Endodermal cell (in vitro differentiated cells): ENCODE measurements at regions not wholly inside any gene's neighbourhood (a gene's known extent, or its start where the extent isn't known, plus 50 kb on each side); places are given as distances from the start of the nearest gene placed in this dataset.

Source experiments
- DNase-seq: peaks from one replicate; pipeline ENCODE4 v3.0.0-alpha.2; 2017
- H3K27ac ChIP-seq: 2 replicates; pipeline ENCODE4 v1.5.1; 2013; ENCODE audit warnings: mild to moderate bottlenecking, low read depth, low read length, moderate library complexity
- H3K27me3 ChIP-seq: 2 replicates; pipeline ENCODE4 v1.6.1; 2013; ENCODE audit warnings: mild to moderate bottlenecking, low read length, moderate library complexity; ENCODE audit not compliant: insufficient read depth, control insufficient read depth, poor library complexity, severe bottlenecking
- H3K36me3 ChIP-seq: 2 replicates; pipeline ENCODE4 v1.7.0; 2013; ENCODE audit warnings: mild to moderate bottlenecking, low read length, moderate library complexity; ENCODE audit not compliant: control insufficient read depth, insufficient read depth
- H3K4me1 ChIP-seq: one replicate; pipeline ENCODE4 v1.7.0; 2013; ENCODE audit warnings: low read length; ENCODE audit not compliant: control insufficient read depth, insufficient read depth
- H3K4me3 ChIP-seq: 2 replicates; pipeline ENCODE4 v1.5.1; 2013; ENCODE audit warnings: mild to moderate bottlenecking, low read length, moderate library complexity
- H3K9ac ChIP-seq: 2 replicates; pipeline ENCODE4 v1.6.1; 2013; ENCODE audit warnings: mild to moderate bottlenecking, low read length, moderate library complexity; ENCODE audit not compliant: poor library complexity, severe bottlenecking; ENCODE audit errors: extremely low read depth
- H3K9me3 ChIP-seq: 2 replicates; pipeline ENCODE4 v1.6.1; 2013; ENCODE audit warnings: mild to moderate bottlenecking, low read length, moderate library complexity; ENCODE audit not compliant: control insufficient read depth
- H3K27ac Mint-ChIP-seq: 2 replicates; pipeline ENCODE4 v1.8.0; 2020; ENCODE audit warnings: mixed read lengths
- H3K27me3 Mint-ChIP-seq: 2 replicates; pipeline ENCODE4 v1.8.0; 2021; ENCODE audit warnings: mild to moderate bottlenecking, mixed read lengths; ENCODE audit not compliant: insufficient read depth
- H3K36me3 Mint-ChIP-seq: 2 replicates; pipeline ENCODE4 v1.8.0; 2020; ENCODE audit warnings: low read depth, mixed read lengths
- H3K4me1 Mint-ChIP-seq: 2 replicates; pipeline ENCODE4 v1.8.0; 2020; ENCODE audit warnings: mixed read lengths
- H3K4me3 Mint-ChIP-seq: 2 replicates; pipeline ENCODE4 v1.8.0; 2020; ENCODE audit warnings: mild to moderate bottlenecking, moderate library complexity, mixed read lengths
- H3K9me3 Mint-ChIP-seq: 2 replicates; pipeline ENCODE4 v1.8.0; 2020; ENCODE audit warnings: mild to moderate bottlenecking, mixed read lengths
- WGBS, 2 experiments: methylation state at CpG; one replicate each; pipeline versions ENCODE4 v1.1.5 to v1.1.7; 2013; ENCODE audit warnings: missing lambda C conversion rate in 2 of 2, mixed read lengths in 1 of 2; ENCODE audit not compliant: insufficient coverage in 1 of 2, insufficient read length in 1 of 2; 5-methylcytosine and 5-hydroxymethylcytosine counted together
- TF ChIP-seq, protein P1 (sequence below): fragments of 200-600 bp; sonication (generic); conservative IDR thresholded peaks from 2 replicates; pipeline ENCODE4 v1.5.0; 2021; ENCODE audit warnings: antibody characterized with exemption, mild to moderate bottlenecking

- no peak for DNase-seq
- H3K27ac ChIP-seq: no peak overlapping the region
- Mint-ChIP-seq H3K4me1 (peaks cover 14% of the 10 kb centered on the region), H3K27me3 (no peaks in the 10 kb centered on the region), H3K36me3 (no peaks in the 10 kb centered on the region), H3K4me3 (no peak overlapping the region), H3K27ac (no peak overlapping the region), H3K9me3 (no peaks in the 10 kb centered on the region)
- H3K4me1 ChIP-seq: peaks cover 3% of the 10 kb centered on the region
- H3K9me3 ChIP-seq: no peaks in the 10 kb centered on the region
- TF ChIP-seq, protein P1, sequence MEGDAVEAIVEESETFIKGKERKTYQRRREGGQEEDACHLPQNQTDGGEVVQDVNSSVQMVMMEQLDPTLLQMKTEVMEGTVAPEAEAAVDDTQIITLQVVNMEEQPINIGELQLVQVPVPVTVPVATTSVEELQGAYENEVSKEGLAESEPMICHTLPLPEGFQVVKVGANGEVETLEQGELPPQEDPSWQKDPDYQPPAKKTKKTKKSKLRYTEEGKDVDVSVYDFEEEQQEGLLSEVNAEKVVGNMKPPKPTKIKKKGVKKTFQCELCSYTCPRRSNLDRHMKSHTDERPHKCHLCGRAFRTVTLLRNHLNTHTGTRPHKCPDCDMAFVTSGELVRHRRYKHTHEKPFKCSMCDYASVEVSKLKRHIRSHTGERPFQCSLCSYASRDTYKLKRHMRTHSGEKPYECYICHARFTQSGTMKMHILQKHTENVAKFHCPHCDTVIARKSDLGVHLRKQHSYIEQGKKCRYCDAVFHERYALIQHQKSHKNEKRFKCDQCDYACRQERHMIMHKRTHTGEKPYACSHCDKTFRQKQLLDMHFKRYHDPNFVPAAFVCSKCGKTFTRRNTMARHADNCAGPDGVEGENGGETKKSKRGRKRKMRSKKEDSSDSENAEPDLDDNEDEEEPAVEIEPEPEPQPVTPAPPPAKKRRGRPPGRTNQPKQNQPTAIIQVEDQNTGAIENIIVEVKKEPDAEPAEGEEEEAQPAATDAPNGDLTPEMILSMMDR: no peak
- no peaks in the 10 kb centered on the region for H3K36me3 ChIP-seq
- H3K9ac ChIP-seq: no peak overlapping the region
- no peaks in the 10 kb centered on the region for H3K27me3 ChIP-seq
- H3K4me3 ChIP-seq: no peak overlapping the region
- whole genome bisulfite sequencing, 2 experiments: 67 to 88% methylated on average over 1 of the region's 1 CpG
Observed at GRCh38 chr11:91981995-91982394, 242.6 kb upstream of the FAT3 start.

DNA sequence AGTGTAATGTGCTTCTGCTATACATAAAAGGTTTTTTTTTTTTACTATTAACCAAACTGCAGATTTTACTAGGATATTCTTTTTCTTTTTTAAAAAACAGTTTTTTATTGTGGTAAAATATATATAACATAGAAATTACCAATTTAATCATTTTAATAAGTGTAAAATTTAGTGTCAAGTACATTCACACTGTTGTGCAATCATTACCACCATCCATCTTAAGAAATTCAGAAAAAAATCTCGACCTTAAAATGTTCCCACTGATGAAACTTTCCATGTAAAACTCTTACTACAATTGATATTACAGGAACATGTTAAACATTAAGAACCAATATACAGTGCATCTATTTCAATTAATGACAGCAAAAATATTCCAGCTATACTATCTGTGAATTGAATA is 244.8 kb upstream of the FAT3 start:
- no peak overlapping the region for H3K9ac ChIP-seq
- Mint-ChIP-seq H3K9me3 (no peaks in the 10 kb centered on the region), H3K4me3 (no peak overlapping the region), H3K4me1 (peaks cover 2% of the 10 kb centered on the region), H3K27ac (no peak overlapping the region), H3K36me3 (no peaks in the 10 kb centered on the region), H3K27me3 (no peaks in the 10 kb centered on the region)
- no peak overlapping the region for H3K27ac ChIP-seq
- H3K36me3 ChIP-seq: no peaks in the 10 kb centered on the region
- no peaks in the 10 kb centered on the region for H3K27me3 ChIP-seq
- DNase-seq: no peak
- 77% methylated on average over 1 of the region's 1 CpG; no CpG with 5 or more reads in 1 of the 2 experiments for WGBS, 2 experiments
- peaks cover 3% of the 10 kb centered on the region for H3K4me1 ChIP-seq
- H3K4me3 ChIP-seq: no peak overlapping the region
- TF ChIP-seq, protein P1: no peak
- no peaks in the 10 kb centered on the region for H3K9me3 ChIP-seq

- no peaks in the 10 kb centered on the region for H3K36me3 ChIP-seq
- H3K4me1 ChIP-seq: no peaks in the 10 kb centered on the region
- Mint-ChIP-seq H3K4me1 (peaks cover 2% of the 10 kb centered on the region), H3K27ac (no peak overlapping the region), H3K4me3 (no peak overlapping the region), H3K9me3 (no peaks in the 10 kb centered on the region), H3K27me3 (no peaks in the 10 kb centered on the region), H3K36me3 (no peaks in the 10 kb centered on the region)
- H3K9me3 ChIP-seq: no peaks in the 10 kb centered on the region
- H3K27ac ChIP-seq: no peak overlapping the region
- H3K27me3 ChIP-seq: no peaks in the 10 kb centered on the region
- DNase-seq: no peak
- TF ChIP-seq, protein P1: no peak
- WGBS, 2 experiments: no CpG with 5 or more reads among the region's 1 CpG
- no peak overlapping the region for H3K4me3 ChIP-seq
- no peak overlapping the region for H3K9ac ChIP-seq
Observed at GRCh38 chr11:91978747-91979146, 245.9 kb upstream of the FAT3 start.
